DMS53 treated with DMSO at 0.1 percent for 48 hours (cell line): ENCODE measurements at regions not wholly inside any gene's neighbourhood (a gene's known extent, or its start where the extent isn't known, plus 50 kb on each side); places are given as distances from the start of the nearest gene placed in this dataset.

Experiments used
- DNase-seq: peaks from one replicate; lab custom pipeline; 2025; ENCODE audit not compliant: unreplicated experiment; lab: John Stamatoyannopoulos, UW

GRCh38 chr9:81292056-81292805 is 397.1 kb downstream of the TLE1 start:
- no peak for DNase-seq

- no peak for DNase-seq
These were observed 399.7 kb downstream of the TLE1 start for GRCh38 chr9:81289622-81290021.

GRCh38 chr9:81268048-81268447 is 421.3 kb downstream of the TLE1 start:
- no peak for DNase-seq

- DNase-seq: no peak
These were observed 422.7 kb downstream of the TLE1 start for GRCh38 chr9:81266674-81267073.

- no peak for DNase-seq
These were observed 423.3 kb downstream of the TLE1 start for GRCh38 chr9:81266086-81266485.

- DNase-seq: no peak
These were observed 424.8 kb downstream of the TLE1 start for GRCh38 chr9:81264516-81264915.

- DNase-seq: no peak
These were observed 429.5 kb downstream of the TLE1 start for GRCh38 chr9:81259896-81260295.

GRCh38 chr9:81256368-81256767 is 433.0 kb downstream of the TLE1 start:
- no peak for DNase-seq

GRCh38 chr9:81250606-81251005 is 438.7 kb downstream of the TLE1 start:
- DNase-seq: no peak

GRCh38 chr9:81250041-81250440 is 439.3 kb downstream of the TLE1 start:
- DNase-seq: no peak

- DNase-seq: no peak
These were observed 443.9 kb downstream of the TLE1 start for GRCh38 chr9:81245254-81245956.

GRCh38 chr9:81244631-81245030 is 444.7 kb downstream of the TLE1 start:
- DNase-seq: no peak

- DNase-seq: no peak
These were observed 446.5 kb downstream of the TLE1 start for GRCh38 chr9:81242866-81243265.

- no peak for DNase-seq
These were observed 450.0 kb downstream of the TLE1 start for GRCh38 chr9:81239388-81239787.

- no peak for DNase-seq
These were observed 451.6 kb downstream of the TLE1 start for GRCh38 chr9:81237565-81238231.

GRCh38 chr9:81234924-81235610 is 454.3 kb downstream of the TLE1 start:
- no peak for DNase-seq

GRCh38 chr9:81231011-81231410 is 458.3 kb downstream of the TLE1 start:
- DNase-seq: no peak

GRCh38 chr9:81227507-81228245 is 461.7 kb downstream of the TLE1 start:
- DNase-seq: no peak

GRCh38 chr9:81225596-81225995 is 463.8 kb downstream of the TLE1 start:
- no peak for DNase-seq

- no peak for DNase-seq
These were observed 464.9 kb downstream of the TLE1 start for GRCh38 chr9:81224166-81225081.
